ENCODE measurements at regions not wholly inside any gene's neighbourhood (a gene's known extent, or its start where the extent isn't known, plus 50 kb on each side); places are given as distances from the start of the nearest gene placed in this dataset.
"Not testable (repeated sequence)": the region's sequence is repeated elsewhere in the genome, so short reads cannot be mapped to it uniquely, and the experiment has no call there.

- TF ChIP-seq, protein P1, sequence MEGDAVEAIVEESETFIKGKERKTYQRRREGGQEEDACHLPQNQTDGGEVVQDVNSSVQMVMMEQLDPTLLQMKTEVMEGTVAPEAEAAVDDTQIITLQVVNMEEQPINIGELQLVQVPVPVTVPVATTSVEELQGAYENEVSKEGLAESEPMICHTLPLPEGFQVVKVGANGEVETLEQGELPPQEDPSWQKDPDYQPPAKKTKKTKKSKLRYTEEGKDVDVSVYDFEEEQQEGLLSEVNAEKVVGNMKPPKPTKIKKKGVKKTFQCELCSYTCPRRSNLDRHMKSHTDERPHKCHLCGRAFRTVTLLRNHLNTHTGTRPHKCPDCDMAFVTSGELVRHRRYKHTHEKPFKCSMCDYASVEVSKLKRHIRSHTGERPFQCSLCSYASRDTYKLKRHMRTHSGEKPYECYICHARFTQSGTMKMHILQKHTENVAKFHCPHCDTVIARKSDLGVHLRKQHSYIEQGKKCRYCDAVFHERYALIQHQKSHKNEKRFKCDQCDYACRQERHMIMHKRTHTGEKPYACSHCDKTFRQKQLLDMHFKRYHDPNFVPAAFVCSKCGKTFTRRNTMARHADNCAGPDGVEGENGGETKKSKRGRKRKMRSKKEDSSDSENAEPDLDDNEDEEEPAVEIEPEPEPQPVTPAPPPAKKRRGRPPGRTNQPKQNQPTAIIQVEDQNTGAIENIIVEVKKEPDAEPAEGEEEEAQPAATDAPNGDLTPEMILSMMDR (IDR thresholded peaks at IDR 0.05): not testable (repeated sequence)
- not testable (repeated sequence) for TF ChIP-seq POLR2A (IDR thresholded peaks at IDR 0.05)
Observed at GRCh38 chr21:6093870-6094269, 4427.5 kb upstream of the TPTE start.

All from body of pancreas (tissue), 4 donors.